ENCODE measurements at regions not wholly inside any gene's neighbourhood (a gene's known extent, or its start where the extent isn't known, plus 50 kb on each side); places are given as distances from the start of the nearest gene placed in this dataset.

DNA sequence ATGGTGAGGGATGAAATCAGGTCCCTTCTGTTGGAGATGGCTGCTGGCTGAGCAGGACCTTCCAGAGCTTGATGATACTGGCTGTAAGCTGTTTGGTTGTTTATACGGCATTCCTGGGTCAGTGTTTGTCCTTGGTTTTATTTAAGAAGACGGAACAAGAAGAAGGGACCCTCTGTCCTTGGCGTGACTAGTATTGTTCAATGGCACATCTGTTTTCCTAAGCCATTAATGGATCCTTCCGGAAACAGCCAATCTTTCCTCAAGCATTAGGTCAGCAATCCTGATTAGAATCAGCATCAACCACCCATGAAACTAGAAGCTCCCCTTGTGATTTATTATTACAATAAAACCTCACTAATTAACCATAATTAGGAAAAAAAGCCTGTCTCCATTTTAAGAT, 128.7 kb upstream of the KIAA1217 start:
- Histone ChIP-seq H3K4me3 (ENCODE audit: low read depth, low read length) (no peak overlapping the region), H2BK12ac (ENCODE audit: low read length) (no peak overlapping the region), H4K91ac (ENCODE audit: low read depth, low read length) (no peak overlapping the region), H3K27ac (ENCODE audit: low read depth, low read length) (no peak overlapping the region), H3K36me3 (ENCODE audit: control insufficient read depth in 1 of 2, insufficient read depth in 2 of 2, low read length in 2 of 2) (no peaks in the 10 kb centered on the region), H3K79me2 (ENCODE audit: control insufficient read depth, insufficient read depth, low read length, poor library complexity) (no peaks in the 10 kb centered on the region), H4K12ac (ENCODE audit: low read depth, low read length) (no peak overlapping the region), H3K9me3 (ENCODE audit: insufficient read depth, low read depth, low read length) (no peaks in the 10 kb centered on the region), H3K4me1 (ENCODE audit: control insufficient read depth in 1 of 2, insufficient read depth in 2 of 2, low read length in 2 of 2) (no peaks in the 10 kb centered on the region), H3K9ac (ENCODE audit: low read length) (no peak overlapping the region), H2AFZ (ENCODE audit: insufficient read depth, low read length, poor library complexity) (no peak overlapping the region), H4K8ac (ENCODE audit: low read depth, low read length) (no peak overlapping the region), H3K18ac (ENCODE audit: low read length) (no peak overlapping the region), H3K4ac (ENCODE audit: low read depth, low read length) (no peak overlapping the region), H2AK5ac (ENCODE audit: low read length) (no peak overlapping the region), H3K27me3 (ENCODE audit: insufficient read depth, low read length) (no peaks in the 10 kb centered on the region), H3K23ac (ENCODE audit: low read length) (no peak overlapping the region), H2BK120ac (ENCODE audit: insufficient read depth, low read length, poor library complexity) (no peak overlapping the region), H2BK5ac (ENCODE audit: low read depth, low read length, poor library complexity) (no peak overlapping the region), H3K79me1 (ENCODE audit: low read length) (no peaks in the 10 kb centered on the region), H3K4me2 (ENCODE audit: low read length) (no peak overlapping the region), H3K14ac (ENCODE audit: low read length) (no peak overlapping the region)
- WGBS (ENCODE audit: extremely low coverage, insufficient coverage, insufficient read length), result no CpG with 5 or more reads among the region's 4 CpGs
- no peak for DNase-seq

DNA sequence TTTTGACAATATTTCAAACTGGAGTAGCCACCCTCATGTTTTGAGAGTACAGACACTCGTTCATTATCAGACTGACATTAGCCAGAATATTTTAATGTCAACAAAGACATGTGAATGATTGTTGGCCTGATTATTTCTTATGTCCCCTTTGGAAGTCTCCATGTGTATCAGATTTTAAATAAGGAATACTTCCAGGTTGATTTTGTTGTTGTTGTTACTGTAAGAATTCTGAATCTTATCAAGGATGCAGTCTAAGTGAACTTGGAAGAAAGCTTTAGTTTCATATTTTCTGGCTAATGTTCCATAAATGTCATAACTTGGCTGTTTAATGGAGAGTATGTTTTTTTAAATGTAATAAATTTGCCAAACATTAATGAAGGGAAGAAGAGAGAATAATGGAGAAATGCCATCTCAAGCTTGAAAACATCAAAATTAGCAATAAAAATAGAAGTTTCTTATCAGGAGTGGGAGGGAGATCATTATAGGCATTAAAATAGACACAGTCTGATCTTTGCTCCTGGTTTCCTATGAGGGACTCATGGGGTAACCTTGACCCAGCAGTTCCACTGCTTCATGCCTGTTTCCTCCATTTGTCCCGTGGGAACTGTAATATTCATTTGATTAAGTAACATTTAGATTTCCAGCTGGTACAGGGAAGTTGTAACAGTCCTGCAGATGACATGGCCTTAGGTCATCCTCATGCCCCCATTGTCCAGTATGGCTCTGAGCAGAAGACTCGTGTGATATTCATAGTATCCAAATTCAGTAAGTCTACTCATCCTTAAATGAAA, 122.4 kb upstream of the KIAA1217 start:
- H3K79me2 ChIP-seq (ENCODE audit: control insufficient read depth, insufficient read depth, low read length, poor library complexity), result no peaks in the 10 kb centered on the region
- no peaks in the 10 kb centered on the region for H3K9me3 ChIP-seq (ENCODE audit: insufficient read depth, low read depth, low read length)
- H3K27ac ChIP-seq (ENCODE audit: low read depth, low read length), result no peak overlapping the region
- H3K4ac ChIP-seq (ENCODE audit: low read depth, low read length), result no peak overlapping the region
- no peak overlapping the region for H2AK5ac ChIP-seq (ENCODE audit: low read length)
- DNase-seq, result no peak
- H3K4me2 ChIP-seq (ENCODE audit: low read length), result no peak overlapping the region
- WGBS (ENCODE audit: extremely low coverage, insufficient coverage, insufficient read length), result no CpG with 5 or more reads among the region's 3 CpGs
- H2BK12ac ChIP-seq (ENCODE audit: low read length), result no peak overlapping the region
- no peak overlapping the region for H4K12ac ChIP-seq (ENCODE audit: low read depth, low read length)
- no peak overlapping the region for H4K8ac ChIP-seq (ENCODE audit: low read depth, low read length)
- H3K14ac ChIP-seq (ENCODE audit: low read length), result no peak overlapping the region
- H3K23ac ChIP-seq (ENCODE audit: low read length), result no peak overlapping the region
- no peaks in the 10 kb centered on the region for H3K79me1 ChIP-seq (ENCODE audit: low read length)
- no peaks in the 10 kb centered on the region for H3K36me3 ChIP-seq (ENCODE audit: control insufficient read depth in 1 of 2, insufficient read depth in 2 of 2, low read length in 2 of 2)
- no peaks in the 10 kb centered on the region for H3K27me3 ChIP-seq (ENCODE audit: insufficient read depth, low read length)
- H3K9ac ChIP-seq (ENCODE audit: low read length), result no peak overlapping the region
- H4K91ac ChIP-seq (ENCODE audit: low read depth, low read length), result no peak overlapping the region
- H2BK120ac ChIP-seq (ENCODE audit: insufficient read depth, low read length, poor library complexity), result no peak overlapping the region
- no peak overlapping the region for H2BK5ac ChIP-seq (ENCODE audit: low read depth, low read length, poor library complexity)
- no peak overlapping the region for H3K4me3 ChIP-seq (ENCODE audit: low read depth, low read length)
- H2AFZ ChIP-seq (ENCODE audit: insufficient read depth, low read length, poor library complexity), result no peak overlapping the region
- H3K4me1 ChIP-seq (ENCODE audit: control insufficient read depth in 1 of 2, insufficient read depth in 2 of 2, low read length in 2 of 2), result no peaks in the 10 kb centered on the region
- H3K18ac ChIP-seq (ENCODE audit: low read length), result no peak overlapping the region

DNA sequence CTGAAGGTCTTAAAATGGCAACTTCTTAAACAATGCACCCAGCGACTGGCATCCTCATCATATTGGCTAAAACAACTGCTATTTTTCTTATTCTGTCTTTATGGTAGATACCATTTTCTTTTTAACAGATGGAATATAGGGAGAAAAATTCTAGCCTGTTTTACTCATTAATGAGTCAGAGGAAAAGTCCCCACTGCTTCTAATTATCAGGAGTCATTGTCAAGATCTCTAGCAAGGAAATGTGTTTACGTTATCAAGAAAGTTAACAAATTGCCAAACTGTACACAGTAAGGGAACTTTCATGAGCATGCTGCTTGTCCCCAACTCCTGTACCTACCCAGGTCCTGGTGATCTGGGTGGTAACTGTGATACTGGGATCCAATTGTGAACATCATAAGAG, 117.7 kb upstream of the KIAA1217 start:
- no peak overlapping the region for H3K4me2 ChIP-seq (ENCODE audit: low read length)
- H4K12ac ChIP-seq (ENCODE audit: low read depth, low read length), result no peak overlapping the region
- H3K9me3 ChIP-seq (ENCODE audit: insufficient read depth, low read depth, low read length), result peaks cover 3% of the 10 kb centered on the region
- H3K79me1 ChIP-seq (ENCODE audit: low read length), result no peaks in the 10 kb centered on the region
- H3K27ac ChIP-seq (ENCODE audit: low read depth, low read length), result no peak overlapping the region
- DNase-seq, result no peak
- no peaks in the 10 kb centered on the region for H3K79me2 ChIP-seq (ENCODE audit: control insufficient read depth, insufficient read depth, low read length, poor library complexity)
- no peak overlapping the region for H4K8ac ChIP-seq (ENCODE audit: low read depth, low read length)
- no peaks in the 10 kb centered on the region for H3K4me1 ChIP-seq (ENCODE audit: control insufficient read depth in 1 of 2, insufficient read depth in 2 of 2, low read length in 2 of 2)
- H3K9ac ChIP-seq (ENCODE audit: low read length), result no peak overlapping the region
- no peak overlapping the region for H2AK5ac ChIP-seq (ENCODE audit: low read length)
- H2BK5ac ChIP-seq (ENCODE audit: low read depth, low read length, poor library complexity), result no peak overlapping the region
- H3K4me3 ChIP-seq (ENCODE audit: low read depth, low read length), result no peak overlapping the region
- H4K91ac ChIP-seq (ENCODE audit: low read depth, low read length), result no peak overlapping the region
- H2BK12ac ChIP-seq (ENCODE audit: low read length), result no peak overlapping the region
- H3K27me3 ChIP-seq (ENCODE audit: insufficient read depth, low read length), result no peaks in the 10 kb centered on the region
- no peak overlapping the region for H2BK120ac ChIP-seq (ENCODE audit: insufficient read depth, low read length, poor library complexity)
- H2AFZ ChIP-seq (ENCODE audit: insufficient read depth, low read length, poor library complexity), result no peak overlapping the region
- no peak overlapping the region for H3K23ac ChIP-seq (ENCODE audit: low read length)
- no peaks in the 10 kb centered on the region for H3K36me3 ChIP-seq (ENCODE audit: control insufficient read depth in 1 of 2, insufficient read depth in 2 of 2, low read length in 2 of 2)
- no peak overlapping the region for H3K14ac ChIP-seq (ENCODE audit: low read length)
- H3K18ac ChIP-seq (ENCODE audit: low read length), result no peak overlapping the region
- no peak overlapping the region for H3K4ac ChIP-seq (ENCODE audit: low read depth, low read length)
- WGBS (ENCODE audit: extremely low coverage, insufficient coverage, insufficient read length), result no CpG with 5 or more reads among the region's 2 CpGs

DNA sequence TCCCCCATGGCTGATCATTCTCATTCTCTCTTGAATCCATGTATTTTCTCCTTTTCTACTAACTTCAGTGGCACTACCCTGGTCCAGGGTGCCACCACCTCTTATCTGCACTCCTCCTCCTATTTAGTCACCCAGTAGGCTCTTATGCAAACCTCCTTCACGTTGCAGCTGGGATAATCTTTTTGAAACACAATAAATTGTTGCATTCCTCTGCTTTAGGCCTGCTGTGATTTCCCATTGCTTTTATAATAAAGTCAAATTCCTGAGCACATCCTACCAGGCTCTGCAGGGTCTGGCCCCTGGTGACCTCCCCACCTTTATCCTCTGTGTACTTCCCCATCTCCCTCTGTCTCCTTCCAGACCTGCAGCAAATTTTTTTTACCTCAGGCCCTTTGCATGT, 112.7 kb upstream of the KIAA1217 start:
- Histone ChIP-seq H3K14ac (ENCODE audit: low read length) (no peak overlapping the region), H3K4ac (ENCODE audit: low read depth, low read length) (no peak overlapping the region), H4K8ac (ENCODE audit: low read depth, low read length) (no peak overlapping the region), H3K9ac (ENCODE audit: low read length) (no peak overlapping the region), H2BK120ac (ENCODE audit: insufficient read depth, low read length, poor library complexity) (no peak overlapping the region), H2BK12ac (ENCODE audit: low read length) (no peak overlapping the region), H3K27me3 (ENCODE audit: insufficient read depth, low read length) (no peaks in the 10 kb centered on the region), H3K4me1 (ENCODE audit: control insufficient read depth in 1 of 2, insufficient read depth in 2 of 2, low read length in 2 of 2) (no peaks in the 10 kb centered on the region), H3K79me2 (ENCODE audit: control insufficient read depth, insufficient read depth, low read length, poor library complexity) (no peaks in the 10 kb centered on the region), H3K4me2 (ENCODE audit: low read length) (no peak overlapping the region), H3K27ac (ENCODE audit: low read depth, low read length) (no peak overlapping the region), H2AK5ac (ENCODE audit: low read length) (no peak overlapping the region), H3K4me3 (ENCODE audit: low read depth, low read length) (no peak overlapping the region), H3K9me3 (ENCODE audit: insufficient read depth, low read depth, low read length) (peaks cover 3% of the 10 kb centered on the region), H2BK5ac (ENCODE audit: low read depth, low read length, poor library complexity) (no peak overlapping the region), H3K18ac (ENCODE audit: low read length) (no peak overlapping the region), H3K23ac (ENCODE audit: low read length) (no peak overlapping the region), H2AFZ (ENCODE audit: insufficient read depth, low read length, poor library complexity) (no peak overlapping the region), H4K12ac (ENCODE audit: low read depth, low read length) (no peak overlapping the region), H4K91ac (ENCODE audit: low read depth, low read length) (no peak overlapping the region), H3K36me3 (ENCODE audit: control insufficient read depth in 1 of 2, insufficient read depth in 2 of 2, low read length in 2 of 2) (no peaks in the 10 kb centered on the region), H3K79me1 (ENCODE audit: low read length) (no peaks in the 10 kb centered on the region)
- DNase-seq, result no peak
- WGBS (ENCODE audit: extremely low coverage, insufficient coverage, insufficient read length), result no CpG with 5 or more reads among the region's 1 CpG

All from trophoblast cell (in vitro differentiated cells and primary cell).